ENCODE measurements at regions not wholly inside any gene's neighbourhood (a gene's known extent, or its start where the extent isn't known, plus 50 kb on each side); places are given as distances from the start of the nearest gene placed in this dataset.

DNA sequence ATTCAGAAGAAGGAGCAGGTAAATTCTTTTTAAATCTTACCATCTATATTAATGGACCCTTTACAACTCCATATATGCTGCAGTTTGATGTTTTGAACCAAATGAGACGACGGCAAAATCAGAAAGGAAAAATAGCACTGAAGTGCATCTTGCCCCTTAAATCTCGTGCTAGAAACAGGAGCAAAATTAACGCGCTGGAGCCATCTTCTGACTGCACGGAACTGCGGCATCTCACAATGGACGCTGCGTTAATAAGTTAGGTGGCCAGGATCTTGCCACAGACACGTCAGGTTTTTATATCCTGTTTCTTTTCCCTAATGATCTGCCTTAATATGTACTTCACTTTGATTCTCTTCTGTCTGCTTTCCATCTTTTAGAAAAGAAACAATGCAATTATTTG is 354.5 kb downstream of the TFEC start:
- ChIA-PET POLR2A (no interaction called here), SMC1A (ENCODE audit: uncharacterized antibody, unreplicated experiment) (no interaction called here), CTCF (no interaction called here), RAD21 (ENCODE audit: unreplicated experiment) (no interaction called here)
- Histone ChIP-seq H3K36me3 (ENCODE audit: control insufficient read depth in 2 of 2, insufficient read depth in 2 of 2, low read length in 1 of 2) (no peaks in the 10 kb centered on the region), H3K9me3 (replicated peaks; ENCODE audit: control insufficient read depth, insufficient read depth, low read length) (no peaks in the 10 kb centered on the region), H3K27ac (ENCODE audit: control insufficient read depth, insufficient read depth) (no peak overlapping the region), H3K4me1 (ENCODE audit: control insufficient read depth, insufficient read depth, low read length) (no peaks in the 10 kb centered on the region), H2AFZ (ENCODE audit: control insufficient read depth, low read depth, low read length) (no peak overlapping the region), H3K79me2 (ENCODE audit: control insufficient read depth, insufficient read depth, low read length) (no peaks in the 10 kb centered on the region), H3K4me2 (ENCODE audit: control insufficient read depth, insufficient read depth) (no peak overlapping the region), H3K27me3 (replicated peaks in 1 of 2; ENCODE audit: control insufficient read depth in 2 of 2, insufficient read depth in 2 of 2, low read length in 1 of 2) (no peaks in the 10 kb centered on the region), H4K20me1 (ENCODE audit: control insufficient read depth, insufficient read depth) (no peaks in the 10 kb centered on the region), H3K9ac (ENCODE audit: control insufficient read depth, insufficient read depth, low read length) (no peak overlapping the region), H3K4me3 (no peak overlapping the region)
- WGBS (ENCODE audit: insufficient coverage, insufficient replicate concordance, low lambda C conversion rate, missing lambda C conversion rate), result 34% methylated on average over 10 of the region's 10 CpGs
- in situ Hi-C loops (cut with MboI), result no loop called here
- ATAC-seq (no peak), DNase-seq (ENCODE audit: low read depth, low spot score) (no peak), FAIRE-seq (no peak)
- TF ChIP-seq, protein P1, sequence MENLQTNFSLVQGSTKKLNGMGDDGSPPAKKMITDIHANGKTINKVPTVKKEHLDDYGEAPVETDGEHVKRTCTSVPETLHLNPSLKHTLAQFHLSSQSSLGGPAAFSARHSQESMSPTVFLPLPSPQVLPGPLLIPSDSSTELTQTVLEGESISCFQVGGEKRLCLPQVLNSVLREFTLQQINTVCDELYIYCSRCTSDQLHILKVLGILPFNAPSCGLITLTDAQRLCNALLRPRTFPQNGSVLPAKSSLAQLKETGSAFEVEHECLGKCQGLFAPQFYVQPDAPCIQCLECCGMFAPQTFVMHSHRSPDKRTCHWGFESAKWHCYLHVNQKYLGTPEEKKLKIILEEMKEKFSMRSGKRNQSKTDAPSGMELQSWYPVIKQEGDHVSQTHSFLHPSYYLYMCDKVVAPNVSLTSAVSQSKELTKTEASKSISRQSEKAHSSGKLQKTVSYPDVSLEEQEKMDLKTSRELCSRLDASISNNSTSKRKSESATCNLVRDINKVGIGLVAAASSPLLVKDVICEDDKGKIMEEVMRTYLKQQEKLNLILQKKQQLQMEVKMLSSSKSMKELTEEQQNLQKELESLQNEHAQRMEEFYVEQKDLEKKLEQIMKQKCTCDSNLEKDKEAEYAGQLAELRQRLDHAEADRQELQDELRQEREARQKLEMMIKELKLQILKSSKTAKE (IDR thresholded peaks at IDR 0.05; ENCODE audit: low read depth, poor library complexity, severe bottlenecking), result no peak
- TF ChIP-seq BRCA1 (IDR thresholded peaks at IDR 0.05; ENCODE audit: low read depth, low read length) (no peak), CBX5 (IDR thresholded peaks at IDR 0.05; ENCODE audit: low read depth) (no peak), DPF2 (IDR thresholded peaks at IDR 0.05) (no peak), STAT3 (IDR thresholded peaks at IDR 0.05; ENCODE audit: low read depth, low read length) (no peak), ZZZ3 (IDR thresholded peaks at IDR 0.05; ENCODE audit: control insufficient read depth, insufficient read length, low read depth) (no peak), CHD1 (IDR thresholded peaks at IDR 0.05; ENCODE audit: low read depth, low read length) (no peak), EED (IDR thresholded peaks at IDR 0.05; ENCODE audit: low read depth) (no peak), ZNF592 (IDR thresholded peaks at IDR 0.05) (no peak), NR2F1 (conservative IDR thresholded peaks at IDR 0.05) (no peak), SREBF1 (IDR thresholded peaks at IDR 0.05; ENCODE audit: low read length) (no peak), MAX (IDR thresholded peaks at IDR 0.05; ENCODE audit: low read depth, low read length) (no peak)
- TF ChIP-seq, protein P2, sequence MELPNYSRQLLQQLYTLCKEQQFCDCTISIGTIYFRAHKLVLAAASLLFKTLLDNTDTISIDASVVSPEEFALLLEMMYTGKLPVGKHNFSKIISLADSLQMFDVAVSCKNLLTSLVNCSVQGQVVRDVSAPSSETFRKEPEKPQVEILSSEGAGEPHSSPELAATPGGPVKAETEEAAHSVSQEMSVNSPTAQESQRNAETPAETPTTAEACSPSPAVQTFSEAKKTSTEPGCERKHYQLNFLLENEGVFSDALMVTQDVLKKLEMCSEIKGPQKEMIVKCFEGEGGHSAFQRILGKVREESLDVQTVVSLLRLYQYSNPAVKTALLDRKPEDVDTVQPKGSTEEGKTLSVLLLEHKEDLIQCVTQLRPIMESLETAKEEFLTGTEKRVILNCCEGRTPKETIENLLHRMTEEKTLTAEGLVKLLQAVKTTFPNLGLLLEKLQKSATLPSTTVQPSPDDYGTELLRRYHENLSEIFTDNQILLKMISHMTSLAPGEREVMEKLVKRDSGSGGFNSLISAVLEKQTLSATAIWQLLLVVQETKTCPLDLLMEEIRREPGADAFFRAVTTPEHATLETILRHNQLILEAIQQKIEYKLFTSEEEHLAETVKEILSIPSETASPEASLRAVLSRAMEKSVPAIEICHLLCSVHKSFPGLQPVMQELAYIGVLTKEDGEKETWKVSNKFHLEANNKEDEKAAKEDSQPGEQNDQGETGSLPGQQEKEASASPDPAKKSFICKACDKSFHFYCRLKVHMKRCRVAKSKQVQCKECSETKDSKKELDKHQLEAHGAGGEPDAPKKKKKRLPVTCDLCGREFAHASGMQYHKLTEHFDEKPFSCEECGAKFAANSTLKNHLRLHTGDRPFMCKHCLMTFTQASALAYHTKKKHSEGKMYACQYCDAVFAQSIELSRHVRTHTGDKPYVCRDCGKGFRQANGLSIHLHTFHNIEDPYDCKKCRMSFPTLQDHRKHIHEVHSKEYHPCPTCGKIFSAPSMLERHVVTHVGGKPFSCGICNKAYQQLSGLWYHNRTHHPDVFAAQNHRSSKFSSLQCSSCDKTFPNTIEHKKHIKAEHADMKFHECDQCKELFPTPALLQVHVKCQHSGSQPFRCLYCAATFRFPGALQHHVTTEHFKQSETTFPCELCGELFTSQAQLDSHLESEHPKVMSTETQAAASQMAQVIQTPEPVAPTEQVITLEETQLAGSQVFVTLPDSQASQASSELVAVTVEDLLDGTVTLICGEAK (IDR thresholded peaks at IDR 0.05; ENCODE audit: borderline replicate concordance), result no peak
- no TSS peak for BruUV-seq (replicated peaks)
- intact Hi-C loops (cut with micrococcal nuclease; ENCODE audit: unreplicated experiment), result no loop called here
